ENCODE measurements at regions not wholly inside any gene's neighbourhood (a gene's known extent, or its start where the extent isn't known, plus 50 kb on each side); places are given as distances from the start of the nearest gene placed in this dataset.

DNA sequence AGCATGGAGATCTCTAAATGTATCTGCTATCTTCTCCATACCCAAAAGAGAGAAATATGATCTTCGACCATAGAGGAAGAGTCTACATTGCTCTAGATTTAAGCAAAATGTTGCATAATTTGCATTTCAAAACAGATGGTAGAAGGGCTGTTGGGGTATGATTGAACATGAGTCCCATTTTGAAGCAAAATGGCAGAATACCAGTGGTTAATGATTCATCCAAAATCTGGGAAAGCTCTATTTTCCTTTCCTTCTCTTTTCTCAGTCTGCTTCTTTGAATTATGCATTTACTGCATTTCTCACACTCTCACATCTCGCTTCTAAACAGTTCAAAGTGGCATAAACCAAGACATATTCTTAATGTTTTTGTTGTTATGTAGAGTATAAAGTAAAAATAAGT is 178.5 kb downstream of the MACC1 start:
- POLR2A ChIA-PET: no interaction called here
- TF ChIP-seq, protein P1, sequence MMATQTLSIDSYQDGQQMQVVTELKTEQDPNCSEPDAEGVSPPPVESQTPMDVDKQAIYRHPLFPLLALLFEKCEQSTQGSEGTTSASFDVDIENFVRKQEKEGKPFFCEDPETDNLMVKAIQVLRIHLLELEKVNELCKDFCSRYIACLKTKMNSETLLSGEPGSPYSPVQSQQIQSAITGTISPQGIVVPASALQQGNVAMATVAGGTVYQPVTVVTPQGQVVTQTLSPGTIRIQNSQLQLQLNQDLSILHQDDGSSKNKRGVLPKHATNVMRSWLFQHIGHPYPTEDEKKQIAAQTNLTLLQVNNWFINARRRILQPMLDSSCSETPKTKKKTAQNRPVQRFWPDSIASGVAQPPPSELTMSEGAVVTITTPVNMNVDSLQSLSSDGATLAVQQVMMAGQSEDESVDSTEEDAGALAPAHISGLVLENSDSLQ (IDR thresholded peaks at IDR 0.05): no peak
- TF ChIP-seq LEF1 (IDR thresholded peaks at IDR 0.05; ENCODE audit: borderline replicate concordance) (no peak), HDGF (IDR thresholded peaks at IDR 0.05; ENCODE audit: borderline replicate concordance) (no peak), ZNF384 (IDR thresholded peaks at IDR 0.05) (no peak), FOXK2 (IDR thresholded peaks at IDR 0.05) (no peak), ARNT (IDR thresholded peaks at IDR 0.05) (no peak), ELF4 (IDR thresholded peaks at IDR 0.05) (no peak), NFRKB (IDR thresholded peaks at IDR 0.05) (no peak), FOXM1 (IDR thresholded peaks at IDR 0.05; ENCODE audit: borderline replicate concordance) (no peak), BHLHE40 (IDR thresholded peaks at IDR 0.05; ENCODE audit: borderline replicate concordance) (no peak), L3MBTL2 (conservative IDR thresholded peaks at IDR 0.05) (no peak), FOXA1 (IDR thresholded peaks at IDR 0.05) (no peak), SP1 (IDR thresholded peaks at IDR 0.05) (no peak), CTBP1 (IDR thresholded peaks at IDR 0.05; ENCODE audit: borderline replicate concordance) (no peak), TARDBP (IDR thresholded peaks at IDR 0.05) (no peak), SUZ12 (IDR thresholded peaks at IDR 0.05) (no peak)
- DNase-seq (ENCODE audit: extremely low spot score): no peak
- CTCF ChIA-PET: no interaction called here

DNA sequence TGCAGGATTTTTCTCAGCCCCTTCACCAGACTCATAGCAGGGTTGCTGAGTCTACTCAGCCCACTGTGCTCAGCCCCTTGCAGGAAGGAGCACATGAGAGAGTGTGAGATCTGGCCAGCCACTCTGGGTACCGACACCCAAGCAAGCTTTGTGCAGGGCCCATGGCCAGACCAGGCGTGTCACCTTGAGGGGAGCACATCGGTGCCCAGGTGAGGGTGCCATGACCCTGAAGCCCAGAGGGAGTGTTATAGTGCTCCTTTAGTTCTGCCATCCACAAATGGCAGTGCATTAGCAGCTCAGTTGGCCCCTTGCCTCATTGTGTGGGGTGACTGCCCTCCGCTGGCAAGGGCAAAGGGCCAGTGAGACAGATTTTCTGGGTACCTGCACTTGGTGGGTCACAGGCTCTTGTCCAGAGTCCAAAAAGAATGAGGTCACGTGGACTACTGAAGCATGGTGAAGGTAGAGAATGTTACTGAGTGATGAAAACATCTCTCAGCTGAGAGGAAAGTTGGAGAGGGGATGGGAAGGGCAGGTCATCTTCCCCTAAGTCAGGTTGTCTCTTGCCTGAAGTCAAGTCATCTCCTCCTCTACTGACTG is 181.8 kb downstream of the MACC1 start:
- DNase-seq (ENCODE audit: extremely low spot score): no peak
- no peak for TF ChIP-seq L3MBTL2 (conservative IDR thresholded peaks at IDR 0.05)
- CTCF ChIA-PET: no interaction called here
- POLR2A ChIA-PET: no interaction called here

DNA sequence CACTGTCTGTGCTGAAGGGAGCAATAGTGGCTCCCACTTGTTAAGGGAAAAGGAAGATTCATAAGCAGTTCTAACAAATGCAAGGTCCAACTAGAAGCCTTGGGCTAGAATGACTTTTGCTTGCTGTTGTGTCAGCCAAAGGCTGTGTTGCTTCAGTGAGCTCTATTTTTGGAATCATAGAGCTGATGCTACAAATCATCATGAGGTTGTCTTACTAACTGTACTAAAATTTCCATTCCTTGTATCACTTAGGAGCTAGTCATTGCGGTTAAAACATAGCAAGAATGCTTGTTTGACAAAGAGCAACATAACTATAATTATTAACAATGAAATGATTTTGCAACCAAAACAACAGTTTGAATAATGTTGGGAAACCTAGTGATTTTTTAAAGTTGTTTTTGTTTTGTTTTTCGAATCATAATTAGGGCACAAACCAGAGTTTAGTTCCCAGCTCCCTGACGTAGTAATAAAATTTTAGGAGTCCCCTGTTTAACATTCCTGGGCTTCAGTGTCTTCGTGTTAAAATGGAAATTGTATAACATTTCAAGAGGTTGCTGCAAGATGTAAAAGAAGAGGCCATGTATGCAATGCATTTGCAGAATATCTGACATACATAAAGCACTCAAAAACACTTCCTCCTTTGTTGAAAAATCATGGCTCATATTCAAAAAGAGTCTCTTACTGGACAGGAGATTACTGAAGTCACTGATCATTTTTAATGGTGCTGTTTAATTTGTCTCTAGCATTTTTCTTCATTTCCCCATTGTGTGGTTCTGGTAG is 183.4 kb downstream of the MACC1 start:
- DNase-seq (ENCODE audit: extremely low spot score): no peak
- no peak for TF ChIP-seq NFRKB (IDR thresholded peaks at IDR 0.05)
- TF ChIP-seq BHLHE40 (IDR thresholded peaks at IDR 0.05; ENCODE audit: borderline replicate concordance): no peak
- no peak for TF ChIP-seq SUZ12 (IDR thresholded peaks at IDR 0.05)
- no peak for TF ChIP-seq ELF4 (IDR thresholded peaks at IDR 0.05)
- TF ChIP-seq, protein P1 (IDR thresholded peaks at IDR 0.05): no peak
- no peak for TF ChIP-seq FOXK2 (IDR thresholded peaks at IDR 0.05)
- no peak for TF ChIP-seq ZNF384 (IDR thresholded peaks at IDR 0.05)
- no peak for TF ChIP-seq TARDBP (IDR thresholded peaks at IDR 0.05)
- no peak for TF ChIP-seq FOXM1 (IDR thresholded peaks at IDR 0.05; ENCODE audit: borderline replicate concordance)
- no peak for TF ChIP-seq LEF1 (IDR thresholded peaks at IDR 0.05; ENCODE audit: borderline replicate concordance)
- no peak for TF ChIP-seq FOXA1 (IDR thresholded peaks at IDR 0.05)
- TF ChIP-seq L3MBTL2 (conservative IDR thresholded peaks at IDR 0.05): no peak
- TF ChIP-seq SP1 (IDR thresholded peaks at IDR 0.05): no peak
- no peak for TF ChIP-seq CTBP1 (IDR thresholded peaks at IDR 0.05; ENCODE audit: borderline replicate concordance)
- ChIA-PET CTCF (no interaction called here), POLR2A (no interaction called here)

DNA sequence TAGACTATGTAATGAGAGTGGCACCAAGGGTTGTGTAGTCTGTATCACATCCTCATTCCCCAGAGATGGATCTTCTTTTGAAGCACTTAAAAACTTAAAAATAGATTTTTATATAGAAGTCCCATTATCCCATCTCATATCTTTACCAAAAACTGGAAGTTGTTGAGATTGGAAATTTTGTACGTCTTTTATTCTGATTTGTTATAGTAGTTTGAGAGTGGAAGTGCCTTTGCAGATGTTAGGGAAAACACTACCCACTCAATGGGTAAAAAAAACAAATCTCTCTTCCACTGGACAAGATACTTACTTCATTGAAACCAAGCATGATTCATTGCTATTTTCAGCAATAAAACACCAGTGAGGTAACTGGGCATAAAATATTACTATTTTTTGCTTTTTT is 184.4 kb downstream of the MACC1 start:
- DNase-seq (ENCODE audit: extremely low spot score): no peak
- TF ChIP-seq LEF1 (IDR thresholded peaks at IDR 0.05; ENCODE audit: borderline replicate concordance) (no peak), SP1 (IDR thresholded peaks at IDR 0.05) (no peak), TARDBP (IDR thresholded peaks at IDR 0.05) (no peak), FOXA1 (IDR thresholded peaks at IDR 0.05) (no peak), FOXK2 (IDR thresholded peaks at IDR 0.05) (no peak), BHLHE40 (IDR thresholded peaks at IDR 0.05; ENCODE audit: borderline replicate concordance) (no peak), SUZ12 (IDR thresholded peaks at IDR 0.05) (no peak), ARNT (IDR thresholded peaks at IDR 0.05) (no peak), HDGF (IDR thresholded peaks at IDR 0.05; ENCODE audit: borderline replicate concordance) (no peak), NFRKB (IDR thresholded peaks at IDR 0.05) (no peak), CTBP1 (IDR thresholded peaks at IDR 0.05; ENCODE audit: borderline replicate concordance) (no peak), ZNF384 (IDR thresholded peaks at IDR 0.05) (no peak), L3MBTL2 (conservative IDR thresholded peaks at IDR 0.05) (no peak), FOXM1 (IDR thresholded peaks at IDR 0.05; ENCODE audit: borderline replicate concordance) (no peak), ELF4 (IDR thresholded peaks at IDR 0.05) (no peak)
- TF ChIP-seq, protein P1 (IDR thresholded peaks at IDR 0.05): no peak
- ChIA-PET POLR2A (no interaction called here), CTCF (no interaction called here)

DNA sequence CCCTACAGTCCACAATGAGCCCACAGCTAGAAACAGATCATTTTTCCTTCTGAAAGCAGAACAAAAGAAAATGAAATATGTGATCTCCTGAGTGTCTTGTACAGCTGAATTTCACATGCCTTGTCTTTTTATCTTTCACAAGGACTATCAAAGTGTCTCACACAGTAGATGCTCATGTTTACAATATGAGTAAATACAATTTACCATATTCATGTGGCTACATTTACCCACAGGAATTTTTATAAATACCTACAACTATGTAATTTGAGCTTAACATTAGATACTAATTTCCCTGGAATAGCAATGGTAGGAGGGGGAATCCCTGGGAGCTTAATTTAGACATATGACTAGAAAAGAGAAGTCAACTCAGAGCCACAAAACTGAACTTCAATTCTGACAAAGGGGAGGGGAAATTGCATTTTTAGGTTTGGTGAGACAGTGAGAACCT is 186.2 kb downstream of the MACC1 start:
- CTCF ChIA-PET: no interaction called here
- POLR2A ChIA-PET: no interaction called here
- TF ChIP-seq LEF1 (IDR thresholded peaks at IDR 0.05; ENCODE audit: borderline replicate concordance): no peak
- DNase-seq (ENCODE audit: extremely low spot score): no peak

DNA sequence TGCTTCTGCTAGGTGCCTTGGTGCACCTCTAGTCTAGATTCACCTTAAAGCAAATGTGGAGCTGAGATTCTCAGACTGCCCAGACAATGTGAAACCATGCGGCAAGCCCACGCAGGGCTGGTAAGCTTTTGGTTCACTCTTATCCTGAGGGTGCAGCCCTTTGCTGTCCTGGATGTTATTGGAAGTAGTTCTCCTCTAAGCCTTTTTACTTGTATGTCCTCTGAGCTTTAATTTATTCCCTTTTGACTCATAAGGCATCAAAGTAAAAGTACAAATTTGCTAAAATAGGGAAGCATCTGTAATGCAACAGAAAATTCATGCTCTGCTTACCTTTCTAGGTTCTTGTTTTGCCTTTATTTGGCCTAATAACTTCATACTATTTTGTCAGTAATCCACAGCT is 186.8 kb downstream of the MACC1 start:
- no peak for TF ChIP-seq NFRKB (IDR thresholded peaks at IDR 0.05)
- TF ChIP-seq BHLHE40 (IDR thresholded peaks at IDR 0.05; ENCODE audit: borderline replicate concordance): no peak
- TF ChIP-seq SUZ12 (IDR thresholded peaks at IDR 0.05): no peak
- TF ChIP-seq CTBP1 (IDR thresholded peaks at IDR 0.05; ENCODE audit: borderline replicate concordance): no peak
- TF ChIP-seq ZNF384 (IDR thresholded peaks at IDR 0.05): no peak
- no peak for TF ChIP-seq FOXK2 (IDR thresholded peaks at IDR 0.05)
- TF ChIP-seq ELF4 (IDR thresholded peaks at IDR 0.05): no peak
- TF ChIP-seq SP1 (IDR thresholded peaks at IDR 0.05): no peak
- no peak for TF ChIP-seq FOXM1 (IDR thresholded peaks at IDR 0.05; ENCODE audit: borderline replicate concordance)
- no peak for TF ChIP-seq LEF1 (IDR thresholded peaks at IDR 0.05; ENCODE audit: borderline replicate concordance)
- no peak for TF ChIP-seq FOXA1 (IDR thresholded peaks at IDR 0.05)
- no peak for TF ChIP-seq TARDBP (IDR thresholded peaks at IDR 0.05)
- TF ChIP-seq, protein P1 (IDR thresholded peaks at IDR 0.05): no peak
- no peak for TF ChIP-seq ARNT (IDR thresholded peaks at IDR 0.05)
- no peak for TF ChIP-seq HDGF (IDR thresholded peaks at IDR 0.05; ENCODE audit: borderline replicate concordance)
- TF ChIP-seq L3MBTL2 (conservative IDR thresholded peaks at IDR 0.05): no peak
- ChIA-PET CTCF (no interaction called here), POLR2A (no interaction called here)
- DNase-seq (ENCODE audit: extremely low spot score): no peak

Data from HEK293T (cell line).